ENCODE measurements at regions not wholly inside any gene's neighbourhood (a gene's known extent, or its start where the extent isn't known, plus 50 kb on each side); places are given as distances from the start of the nearest gene placed in this dataset.

DNA sequence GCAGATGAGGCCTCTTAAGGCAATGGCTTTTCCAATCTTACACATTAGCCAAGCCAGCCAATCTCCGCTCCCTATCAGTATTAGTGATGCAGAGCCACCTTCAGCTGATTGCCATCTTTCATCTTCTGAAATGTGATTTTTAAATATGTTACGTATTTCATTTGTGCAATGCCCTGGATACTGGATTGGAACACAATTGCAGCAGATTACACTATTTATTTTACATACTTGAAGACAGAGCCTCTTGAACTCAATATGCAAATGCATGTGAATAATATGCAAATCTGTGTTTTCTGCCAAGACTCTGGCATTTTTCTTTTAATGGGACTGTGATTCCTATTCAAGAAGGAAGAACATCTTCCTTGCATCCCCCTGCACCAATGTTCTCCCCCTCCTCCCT lies 90.5 kb downstream of the GRIN2B start:
- no peak for TF ChIP-seq CTCF (IDR thresholded peaks at IDR 0.05; ENCODE audit: low read length)
- TF ChIP-seq EZH2 (IDR thresholded peaks at IDR 0.05; ENCODE audit: borderline replicate concordance, low read length): no peak

Data from OCI-LY1 (cell line).